PC-3 (cell line): ENCODE measurements at regions not wholly inside any gene's neighbourhood (a gene's known extent, or its start where the extent isn't known, plus 50 kb on each side); places are given as distances from the start of the nearest gene placed in this dataset.

Experiments
- CTCF ChIP-seq: fragments of 300-600 bp; sonication (generic); conservative IDR thresholded peaks from 2 replicates; pipeline ENCODE4 v1.5.1; 2017; ENCODE audit warnings: antibody characterized with exemption, low read depth, mild to moderate bottlenecking, low read length
- EZH2 ChIP-seq: fragments of 300-600 bp; sonication (generic); IDR thresholded peaks from one replicate; pipeline ENCODE4 v1.6.1; 2017; ENCODE audit warnings: antibody characterized with exemption, mild to moderate bottlenecking, low read length; ENCODE audit not compliant: unreplicated experiment
- EZH2phosphoT487 ChIP-seq: fragments of 300-600 bp; sonication (generic); IDR thresholded peaks from 2 replicates; pipeline ENCODE4 v1.6.1; 2018; ENCODE audit warnings: mild to moderate bottlenecking, antibody characterized with exemption, low read length, borderline replicate concordance

GRCh38 chr13:111949311-111949710 lies 117.6 kb upstream of the SOX1 start:
- TF ChIP-seq CTCF (no peak), EZH2phosphoT487 (no peak), EZH2 (no peak)
